A673 (cell line): ENCODE measurements at regions not wholly inside any gene's neighbourhood (a gene's known extent, or its start where the extent isn't known, plus 50 kb on each side); places are given as distances from the start of the nearest gene placed in this dataset.

ENCODE experiments used
- EZH2 ChIP-seq: fragments of 200-600 bp; sonication (generic); IDR thresholded peaks from 2 replicates; pipeline ENCODE4 v1.6.1; 2017; ENCODE audit warnings: borderline replicate concordance, low read depth, mild to moderate bottlenecking, mixed read lengths, antibody characterized with exemption, low read length; ENCODE audit not compliant: poor library complexity, severe bottlenecking
- TF ChIP-seq, protein P1 (sequence below): fragments of 300-800, 200-600 bp; sonication (generic); conservative IDR thresholded peaks from 2 replicates; pipeline ENCODE4 v1.5.1; 2017; ENCODE audit warnings: low read depth, mild to moderate bottlenecking, antibody characterized with exemption, low read length, moderate library complexity, mixed read lengths

DNA sequence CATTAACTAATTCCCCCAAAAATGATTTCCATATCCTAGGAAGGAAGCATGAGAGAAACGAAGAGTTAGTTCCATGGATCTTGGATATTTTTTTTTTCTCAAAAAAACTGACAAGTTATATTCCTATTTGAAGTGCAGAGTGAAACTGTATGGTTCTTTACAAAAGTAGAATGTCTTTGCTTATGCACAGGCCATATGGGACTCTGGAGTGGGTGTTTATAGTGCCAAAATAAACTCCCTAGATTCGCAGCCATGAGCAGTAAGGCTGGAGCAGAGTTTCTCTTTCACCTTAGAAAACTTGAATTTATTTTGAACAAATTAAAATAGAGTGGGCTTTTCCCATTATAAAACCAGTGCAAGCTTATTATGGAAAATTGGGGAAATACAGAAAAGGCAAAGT is 239.7 kb downstream of the PDCD6IP start:
- TF ChIP-seq, protein P1, sequence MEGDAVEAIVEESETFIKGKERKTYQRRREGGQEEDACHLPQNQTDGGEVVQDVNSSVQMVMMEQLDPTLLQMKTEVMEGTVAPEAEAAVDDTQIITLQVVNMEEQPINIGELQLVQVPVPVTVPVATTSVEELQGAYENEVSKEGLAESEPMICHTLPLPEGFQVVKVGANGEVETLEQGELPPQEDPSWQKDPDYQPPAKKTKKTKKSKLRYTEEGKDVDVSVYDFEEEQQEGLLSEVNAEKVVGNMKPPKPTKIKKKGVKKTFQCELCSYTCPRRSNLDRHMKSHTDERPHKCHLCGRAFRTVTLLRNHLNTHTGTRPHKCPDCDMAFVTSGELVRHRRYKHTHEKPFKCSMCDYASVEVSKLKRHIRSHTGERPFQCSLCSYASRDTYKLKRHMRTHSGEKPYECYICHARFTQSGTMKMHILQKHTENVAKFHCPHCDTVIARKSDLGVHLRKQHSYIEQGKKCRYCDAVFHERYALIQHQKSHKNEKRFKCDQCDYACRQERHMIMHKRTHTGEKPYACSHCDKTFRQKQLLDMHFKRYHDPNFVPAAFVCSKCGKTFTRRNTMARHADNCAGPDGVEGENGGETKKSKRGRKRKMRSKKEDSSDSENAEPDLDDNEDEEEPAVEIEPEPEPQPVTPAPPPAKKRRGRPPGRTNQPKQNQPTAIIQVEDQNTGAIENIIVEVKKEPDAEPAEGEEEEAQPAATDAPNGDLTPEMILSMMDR: no peak
- TF ChIP-seq EZH2: no peak
